Hepatocyte (in vitro differentiated cells): ENCODE measurements at regions not wholly inside any gene's neighbourhood (a gene's known extent, or its start where the extent isn't known, plus 50 kb on each side); places are given as distances from the start of the nearest gene placed in this dataset.

Source experiments
- CTCF ChIP-seq: fragments of 200-600 bp; sonication (generic); IDR thresholded peaks from 2 replicates; pipeline ENCODE4 v1.5.1; 2016; ENCODE audit warnings: antibody characterized with exemption, mild to moderate bottlenecking; ENCODE audit not compliant: poor library complexity
- EZH2 ChIP-seq: fragments of 200-600 bp; sonication (generic); IDR thresholded peaks from 2 replicates; pipeline ENCODE4 v1.6.1; 2016; ENCODE audit warnings: antibody characterized with exemption, mild to moderate bottlenecking, borderline replicate concordance
- EZH2phosphoT487 ChIP-seq: fragments of 200-600 bp; sonication (generic); IDR thresholded peaks from one replicate; pipeline ENCODE4 v1.6.1; 2018; ENCODE audit warnings: antibody characterized with exemption, mild to moderate bottlenecking, low read depth, moderate library complexity; ENCODE audit not compliant: unreplicated experiment, severe bottlenecking

GRCh38 chr15:77821959-77822256 is 189.2 kb upstream of the LINGO1 start:
- TF ChIP-seq CTCF = no peak
- no peak for TF ChIP-seq EZH2
- TF ChIP-seq EZH2phosphoT487 = no peak
